Suprapubic skin (tissue), 4 donors: ENCODE measurements at regions not wholly inside any gene's neighbourhood (a gene's known extent, or its start where the extent isn't known, plus 50 kb on each side); places are given as distances from the start of the nearest gene placed in this dataset.

ENCODE experiments used
- DNase-seq, 2 donors: peaks; one replicate each; pipeline ENCODE4 v3.0.0-alpha.2; 2019; ENCODE audit warnings: low spot score in 2 of 2
- H3K27ac ChIP-seq: fragments of 200-600 bp; sonication (generic); one replicate; pipeline ENCODE4 v1.5.1; 2019
- H3K27me3 ChIP-seq: fragments of 200-600 bp; sonication (generic); one replicate; pipeline ENCODE4 v1.5.1; 2019
- H3K36me3 ChIP-seq: fragments of 200-600 bp; sonication (generic); one replicate; pipeline ENCODE4 v1.5.1; 2019
- H3K4me1 ChIP-seq: fragments of 200-600 bp; sonication (generic); one replicate; pipeline ENCODE4 v1.5.1; 2019
- H3K4me3 ChIP-seq: fragments of 200-600 bp; sonication (generic); one replicate; pipeline ENCODE4 v1.5.1; 2019; ENCODE audit warnings: mild to moderate bottlenecking
- H3K9me3 ChIP-seq: fragments of 200-600 bp; sonication (generic); one replicate; pipeline ENCODE4 v1.5.1; 2019
- EP300 ChIP-seq: sonication (generic); formaldehyde crosslinking; IDR thresholded peaks from one replicate; pipeline ENCODE4 v1.6.1; 2017; ENCODE audit warnings: antibody characterized with exemption
- POLR2A ChIP-seq, 2 donors: fragments of 450-650 bp; IDR thresholded peaks; one replicate each; pipeline ENCODE4 v1.6.1; 2017; ENCODE audit warnings: antibody characterized with exemption in 2 of 2, mild to moderate bottlenecking in 2 of 2, moderate library complexity in 2 of 2
- POLR2AphosphoS5 ChIP-seq, 3 donors: sonication (generic); formaldehyde crosslinking; IDR thresholded peaks; one replicate each; pipeline ENCODE4 v1.6.1; 2017; ENCODE audit warnings: antibody characterized with exemption in 3 of 3
- WGBS: methylation state at CpG from one replicate; pipeline ENCODE4 v1.1.5; 2018; 5-methylcytosine and 5-hydroxymethylcytosine counted together
- TF ChIP-seq, protein P1 (sequence below), 2 donors: fragments of 200-600 bp in 1 of 2; fragments of 450-650 bp in 1 of 2; sonication (generic) in 1 of 2; IDR thresholded peaks; one replicate each; pipeline ENCODE4 v1.5.1; 2016 to 2019; ENCODE audit warnings: antibody characterized with exemption in 2 of 2, mild to moderate bottlenecking in 1 of 2, moderate library complexity in 1 of 2

DNA sequence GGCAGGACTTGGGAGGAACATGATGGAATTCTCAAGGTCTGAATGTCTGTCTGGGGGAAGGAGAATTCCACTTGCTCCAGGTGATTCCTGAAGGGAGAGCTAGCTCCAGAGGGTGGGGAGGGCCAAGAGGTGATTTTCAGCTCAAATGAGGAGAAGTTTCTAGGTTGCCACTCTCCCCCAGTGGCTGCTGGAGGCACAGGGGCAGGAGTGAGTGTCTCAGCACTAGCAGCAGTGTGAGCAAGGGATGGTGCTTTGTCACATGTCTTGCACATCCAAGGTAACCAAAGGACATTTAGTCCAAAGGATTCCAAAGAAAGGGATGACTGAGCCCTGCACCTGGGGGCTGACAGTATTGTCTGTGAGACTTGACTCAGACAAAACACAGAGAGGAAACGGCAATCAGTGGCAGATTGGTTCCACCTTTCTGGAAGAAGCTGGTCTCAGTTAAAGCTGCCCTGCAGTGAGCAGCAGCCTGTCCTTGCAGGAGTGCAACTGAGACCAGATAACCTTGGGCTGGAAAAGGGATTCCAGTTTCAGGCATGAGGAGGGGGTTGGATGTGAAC, 51.2 kb upstream of the PCBD1 start:
- Histone ChIP-seq H3K36me3 (no peaks in the 10 kb centered on the region), H3K4me1 (no peaks in the 10 kb centered on the region), H3K9me3 (no peaks in the 10 kb centered on the region), H3K4me3 (no peak overlapping the region), H3K27ac (no peak overlapping the region), H3K27me3 (peaks cover 3% of the 10 kb centered on the region)
- TF ChIP-seq POLR2A (IDR thresholded peaks at IDR 0.05) (no peak), EP300 (no peak), POLR2AphosphoS5 (IDR thresholded peaks at IDR 0.05) (no peak)
- TF ChIP-seq, protein P1, sequence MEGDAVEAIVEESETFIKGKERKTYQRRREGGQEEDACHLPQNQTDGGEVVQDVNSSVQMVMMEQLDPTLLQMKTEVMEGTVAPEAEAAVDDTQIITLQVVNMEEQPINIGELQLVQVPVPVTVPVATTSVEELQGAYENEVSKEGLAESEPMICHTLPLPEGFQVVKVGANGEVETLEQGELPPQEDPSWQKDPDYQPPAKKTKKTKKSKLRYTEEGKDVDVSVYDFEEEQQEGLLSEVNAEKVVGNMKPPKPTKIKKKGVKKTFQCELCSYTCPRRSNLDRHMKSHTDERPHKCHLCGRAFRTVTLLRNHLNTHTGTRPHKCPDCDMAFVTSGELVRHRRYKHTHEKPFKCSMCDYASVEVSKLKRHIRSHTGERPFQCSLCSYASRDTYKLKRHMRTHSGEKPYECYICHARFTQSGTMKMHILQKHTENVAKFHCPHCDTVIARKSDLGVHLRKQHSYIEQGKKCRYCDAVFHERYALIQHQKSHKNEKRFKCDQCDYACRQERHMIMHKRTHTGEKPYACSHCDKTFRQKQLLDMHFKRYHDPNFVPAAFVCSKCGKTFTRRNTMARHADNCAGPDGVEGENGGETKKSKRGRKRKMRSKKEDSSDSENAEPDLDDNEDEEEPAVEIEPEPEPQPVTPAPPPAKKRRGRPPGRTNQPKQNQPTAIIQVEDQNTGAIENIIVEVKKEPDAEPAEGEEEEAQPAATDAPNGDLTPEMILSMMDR (IDR thresholded peaks at IDR 0.05), result no peak
- DNase-seq, result no peak
- 71% methylated on average over 1 of the region's 1 CpG for WGBS

GRCh38 chr10:70940834-70941568, 52.6 kb upstream of the PCBD1 start:
- DNase-seq, result no peak
- Histone ChIP-seq H3K27me3 (peaks cover 8% of the 10 kb centered on the region), H3K4me3 (no peak overlapping the region), H3K4me1 (no peaks in the 10 kb centered on the region), H3K36me3 (no peaks in the 10 kb centered on the region), H3K27ac (no peak overlapping the region), H3K9me3 (no peaks in the 10 kb centered on the region)
- whole genome bisulfite sequencing, result 41% methylated on average over 5 of the region's 6 CpGs
- TF ChIP-seq POLR2A (IDR thresholded peaks at IDR 0.05), result no peak
- TF ChIP-seq, protein P1 (IDR thresholded peaks at IDR 0.05), result no peak
- no peak for TF ChIP-seq POLR2AphosphoS5 (IDR thresholded peaks at IDR 0.05)
- TF ChIP-seq EP300, result no peak

DNA sequence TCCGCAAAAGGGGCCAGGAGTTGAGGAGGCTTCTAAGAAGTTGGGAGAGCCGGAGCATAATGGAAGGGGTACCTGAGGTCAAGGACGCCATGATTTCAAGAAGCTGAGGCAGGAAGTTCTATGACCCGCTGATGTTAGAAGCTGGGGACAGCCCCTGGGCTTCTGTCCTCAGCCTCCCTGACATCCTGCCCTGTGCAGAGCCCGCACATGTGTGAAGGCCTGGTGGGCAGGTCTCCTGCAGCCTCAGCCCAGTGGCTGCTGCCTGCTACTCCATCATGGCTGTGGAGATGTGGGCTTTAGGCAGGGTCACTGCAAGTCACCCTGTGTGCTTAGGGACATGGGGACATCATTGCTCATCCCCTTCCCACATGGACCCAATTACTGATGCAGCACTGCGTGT, 53.8 kb upstream of the PCBD1 start:
- Histone ChIP-seq H3K4me3 (no peak overlapping the region), H3K9me3 (no peaks in the 10 kb centered on the region), H3K4me1 (no peaks in the 10 kb centered on the region), H3K27me3 (peaks cover 8% of the 10 kb centered on the region), H3K27ac (no peak overlapping the region), H3K36me3 (no peaks in the 10 kb centered on the region)
- TF ChIP-seq POLR2A (IDR thresholded peaks at IDR 0.05) (no peak), EP300 (no peak), POLR2AphosphoS5 (IDR thresholded peaks at IDR 0.05) (no peak)
- TF ChIP-seq, protein P1 (IDR thresholded peaks at IDR 0.05), result no peak
- no peak for DNase-seq
- WGBS, result 87% methylated on average over 4 of the region's 6 CpGs

DNA sequence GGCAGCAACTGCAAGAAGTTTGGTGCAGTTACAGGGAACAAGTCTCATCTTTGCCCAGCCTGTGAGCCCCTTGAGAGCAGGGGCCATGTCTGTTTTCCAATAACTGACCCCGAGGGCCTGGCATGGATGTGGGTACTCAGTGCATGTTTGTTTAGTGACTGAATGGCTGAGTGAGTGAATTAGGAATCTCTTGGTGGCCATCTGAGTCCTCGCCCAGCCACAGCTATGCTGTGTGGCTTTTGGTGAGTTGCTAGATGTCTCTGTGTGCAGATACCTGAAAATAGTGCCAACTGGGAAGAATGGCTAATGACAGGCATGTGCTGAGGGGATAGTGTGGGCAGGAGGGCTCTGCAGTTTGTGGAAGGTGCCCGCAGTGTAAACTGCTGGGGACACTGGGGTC, 54.4 kb upstream of the PCBD1 start:
- Histone ChIP-seq H3K27ac (no peak overlapping the region), H3K4me3 (no peak overlapping the region), H3K4me1 (no peaks in the 10 kb centered on the region), H3K9me3 (no peaks in the 10 kb centered on the region), H3K36me3 (no peaks in the 10 kb centered on the region), H3K27me3 (peaks cover 8% of the 10 kb centered on the region)
- WGBS, result 79% methylated on average over 3 of the region's 3 CpGs
- no peak for DNase-seq
- TF ChIP-seq POLR2AphosphoS5 (IDR thresholded peaks at IDR 0.05), result no peak
- no peak for TF ChIP-seq EP300
- TF ChIP-seq, protein P1 (IDR thresholded peaks at IDR 0.05), result no peak
- TF ChIP-seq POLR2A (IDR thresholded peaks at IDR 0.05), result no peak

GRCh38 chr10:70943249-70943648, 54.9 kb upstream of the PCBD1 start:
- TF ChIP-seq, protein P1 (IDR thresholded peaks at IDR 0.05), result no peak
- no peak for TF ChIP-seq POLR2A (IDR thresholded peaks at IDR 0.05)
- no peak for TF ChIP-seq POLR2AphosphoS5 (IDR thresholded peaks at IDR 0.05)
- TF ChIP-seq EP300, result no peak
- Histone ChIP-seq H3K27ac (no peak overlapping the region), H3K36me3 (no peaks in the 10 kb centered on the region), H3K4me3 (no peak overlapping the region), H3K9me3 (no peaks in the 10 kb centered on the region), H3K4me1 (no peaks in the 10 kb centered on the region), H3K27me3 (peaks cover 8% of the 10 kb centered on the region)
- 87% methylated on average over 4 of the region's 4 CpGs for WGBS
- DNase-seq, result no peak
